Tibial nerve (tissue), 4 donors: ENCODE measurements at regions not wholly inside any gene's neighbourhood (a gene's known extent, or its start where the extent isn't known, plus 50 kb on each side); places are given as distances from the start of the nearest gene placed in this dataset.

Source experiments
- DNase-seq, 2 donors: peaks; one replicate each; pipeline ENCODE4 v3.0.0-alpha.2; 2019; ENCODE audit warnings: low spot score in 2 of 2
- H3K27ac ChIP-seq, 4 donors: fragments of 200-600 bp; sonication (generic) in 3 of 4; one replicate each; pipeline ENCODE4 v1.5.1; 2017 to 2019; ENCODE audit warnings: mild to moderate bottlenecking in 1 of 4
- H3K27me3 ChIP-seq, 2 donors: fragments of 200-600 bp; sonication (generic) in 1 of 2; one replicate each; pipeline versions ENCODE4 v1.5.1 to v1.6.0; 2017 to 2019
- H3K36me3 ChIP-seq, 3 donors: fragments of 200-600 bp; sonication (generic); one replicate each; pipeline ENCODE4 v1.5.1; 2018 to 2019
- H3K4me1 ChIP-seq, 4 donors: fragments of 200-600 bp; sonication (generic) in 3 of 4; one replicate each; pipeline ENCODE4 v1.5.1; 2017 to 2019
- H3K4me3 ChIP-seq, 4 donors: fragments of 200-600 bp; sonication (generic) in 3 of 4; one replicate each; pipeline ENCODE4 v1.5.1; 2017 to 2019; ENCODE audit warnings: mild to moderate bottlenecking in 1 of 4, moderate library complexity in 1 of 4
- H3K9me3 ChIP-seq, 4 donors: fragments of 200-600 bp; sonication (generic) in 3 of 4; one replicate each; pipeline ENCODE4 v1.5.1; 2017 to 2019
- CTCF ChIP-seq, 5 experiments: fragments of 200-600 bp in 3 of 5; fragments of 450-650 bp in 2 of 5; sonication (generic) in 3 of 5; IDR thresholded peaks; one replicate each; pipeline ENCODE4 v1.5.1; 2016 to 2019; ENCODE audit warnings: antibody characterized with exemption in 5 of 5, mild to moderate bottlenecking in 3 of 5, moderate library complexity in 2 of 5
- EP300 ChIP-seq, 2 donors: sonication (generic); formaldehyde crosslinking; IDR thresholded peaks; one replicate each; pipeline ENCODE4 v1.6.1; 2017; ENCODE audit warnings: antibody characterized with exemption in 2 of 2, mild to moderate bottlenecking in 1 of 2
- POLR2A ChIP-seq, 2 donors: fragments of 450-650 bp; IDR thresholded peaks; one replicate each; pipeline ENCODE4 v1.6.1; 2017; ENCODE audit warnings: antibody characterized with exemption in 2 of 2, mild to moderate bottlenecking in 2 of 2, moderate library complexity in 2 of 2
- WGBS, 2 donors: methylation state at CpG; one replicate each; pipeline ENCODE4 v1.1.5; 2018; 5-methylcytosine and 5-hydroxymethylcytosine counted together

GRCh38 chr16:7278636-7279035 lies 54.0 kb upstream of the RBFOX1 start:
- H3K27me3 ChIP-seq, result no peaks in the 10 kb centered on the region
- 69 to 79% methylated on average over 4 of the region's 4 CpGs for WGBS, 2 donors
- TF ChIP-seq CTCF (IDR thresholded peaks at IDR 0.05) (no peak), POLR2A (IDR thresholded peaks at IDR 0.05) (no peak), EP300 (IDR thresholded peaks at IDR 0.05) (no peak)
- no peak overlapping the region for H3K4me3 ChIP-seq
- no peak for DNase-seq
- H3K36me3 ChIP-seq, result no peaks in the 10 kb centered on the region
- H3K9me3 ChIP-seq, result no peaks in the 10 kb centered on the region
- no peak overlapping the region for H3K27ac ChIP-seq
- no peaks in the 10 kb centered on the region for H3K4me1 ChIP-seq

- H3K4me1 ChIP-seq, result no peaks in the 10 kb centered on the region
- no peak for TF ChIP-seq EP300 (IDR thresholded peaks at IDR 0.05)
- TF ChIP-seq CTCF (IDR thresholded peaks at IDR 0.05), result no peak
- TF ChIP-seq POLR2A (IDR thresholded peaks at IDR 0.05), result no peak
- WGBS, 2 donors, result 64 to 73% methylated on average over 4 of the region's 4 CpGs
- DNase-seq, result no peak
- no peaks in the 10 kb centered on the region for H3K36me3 ChIP-seq
- H3K27ac ChIP-seq, result no peak overlapping the region
- no peaks in the 10 kb centered on the region for H3K27me3 ChIP-seq
- no peak overlapping the region for H3K4me3 ChIP-seq
- no peaks in the 10 kb centered on the region for H3K9me3 ChIP-seq
Observed at GRCh38 chr16:7272567-7273158, 60.0 kb upstream of the RBFOX1 start.

GRCh38 chr16:7271486-7271885 lies 61.2 kb upstream of the RBFOX1 start:
- TF ChIP-seq EP300 (IDR thresholded peaks at IDR 0.05), result no peak
- TF ChIP-seq CTCF (IDR thresholded peaks at IDR 0.05), result no peak
- no peak for TF ChIP-seq POLR2A (IDR thresholded peaks at IDR 0.05)
- Histone ChIP-seq H3K36me3 (no peaks in the 10 kb centered on the region), H3K27me3 (no peaks in the 10 kb centered on the region), H3K4me3 (no peak overlapping the region), H3K9me3 (no peaks in the 10 kb centered on the region), H3K4me1 (no peaks in the 10 kb centered on the region), H3K27ac (no peak overlapping the region)
- no peak for DNase-seq
- WGBS, 2 donors, result 55 to 65% methylated on average over 5 of the region's 5 CpGs

GRCh38 chr16:7270823-7271222 lies 61.8 kb upstream of the RBFOX1 start:
- Histone ChIP-seq H3K4me1 (no peaks in the 10 kb centered on the region), H3K4me3 (no peak overlapping the region), H3K27me3 (no peaks in the 10 kb centered on the region), H3K27ac (no peak overlapping the region), H3K9me3 (no peaks in the 10 kb centered on the region), H3K36me3 (no peaks in the 10 kb centered on the region)
- TF ChIP-seq CTCF (IDR thresholded peaks at IDR 0.05) (no peak), POLR2A (IDR thresholded peaks at IDR 0.05) (no peak), EP300 (IDR thresholded peaks at IDR 0.05) (no peak)
- WGBS, 2 donors, result 44 to 54% methylated on average over 3 of the region's 3 CpGs
- DNase-seq, result no peak

- H3K4me3 ChIP-seq, result no peak overlapping the region
- H3K9me3 ChIP-seq, result no peaks in the 10 kb centered on the region
- no peaks in the 10 kb centered on the region for H3K4me1 ChIP-seq
- 63 to 69% methylated on average over 4 of the region's 4 CpGs for WGBS, 2 donors
- DNase-seq, result no peak
- H3K27me3 ChIP-seq, result no peaks in the 10 kb centered on the region
- no peak for TF ChIP-seq EP300 (IDR thresholded peaks at IDR 0.05)
- no peak for TF ChIP-seq POLR2A (IDR thresholded peaks at IDR 0.05)
- H3K27ac ChIP-seq, result no peak overlapping the region
- no peaks in the 10 kb centered on the region for H3K36me3 ChIP-seq
Observed at GRCh38 chr16:7270006-7270405, 62.6 kb upstream of the RBFOX1 start.

- no peaks in the 10 kb centered on the region for H3K36me3 ChIP-seq
- H3K9me3 ChIP-seq, result no peaks in the 10 kb centered on the region
- H3K27ac ChIP-seq, result no peak overlapping the region
- no peak for TF ChIP-seq EP300 (IDR thresholded peaks at IDR 0.05)
- TF ChIP-seq CTCF (IDR thresholded peaks at IDR 0.05), result peak in 3 of 5 experiments; percentile 31 to 55 (median 32)
- H3K4me1 ChIP-seq, result no peaks in the 10 kb centered on the region
- H3K4me3 ChIP-seq, result no peak overlapping the region
- 9 to 11% methylated on average over 6 of the region's 6 CpGs for WGBS, 2 donors
- H3K27me3 ChIP-seq, result no peaks in the 10 kb centered on the region
- DNase-seq, result peak in 1 of 2 donors; percentile 37
Observed at GRCh38 chr16:7268182-7268581, 64.5 kb upstream of the RBFOX1 start.
